Neural progenitor cell (in vitro differentiated cells): ENCODE measurements at regions not wholly inside any gene's neighbourhood (a gene's known extent, or its start where the extent isn't known, plus 50 kb on each side); places are given as distances from the start of the nearest gene placed in this dataset.

ENCODE experiments used
- DNase-seq: peaks from one replicate; pipeline ENCODE4 v3.0.0-alpha.2; 2016; ENCODE audit warnings: low spot score
- H2AFZ ChIP-seq: fragments of 200-600 bp; sonication (generic); replicated peaks from 2 replicates; pipeline ENCODE4 v1.6.1; 2016; ENCODE audit warnings: antibody characterized with exemption
- H3F3A ChIP-seq: fragments of 200-600 bp; sonication (generic); 2 replicates; pipeline ENCODE4 v1.6.1; 2016; ENCODE audit warnings: antibody characterized with exemption, low read depth
- H3K27ac ChIP-seq: fragments of 200-600 bp; sonication (generic); 2 replicates; pipeline ENCODE4 v1.5.1; 2016; ENCODE audit warnings: mild to moderate bottlenecking
- H3K27me3 ChIP-seq: fragments of 200-600 bp; sonication (generic); 2 replicates; pipeline ENCODE4 v1.6.1; 2016; ENCODE audit warnings: mild to moderate bottlenecking, moderate library complexity
- H3K36me3 ChIP-seq: fragments of 200-600 bp; sonication (generic); 2 replicates; pipeline ENCODE4 v1.5.1; 2016
- H3K4me1 ChIP-seq: fragments of 200-600 bp; sonication (generic); 2 replicates; pipeline ENCODE4 v1.6.1; 2016; ENCODE audit warnings: mixed run types
- H3K4me2 ChIP-seq: fragments of 200-600 bp; sonication (generic); 2 replicates; pipeline ENCODE4 v1.6.1; 2016
- H3K4me3 ChIP-seq: fragments of 200-600 bp; sonication (generic); 2 replicates; pipeline ENCODE4 v1.5.1; 2016
- H3K79me2 ChIP-seq: fragments of 200-600 bp; sonication (generic); 2 replicates; pipeline ENCODE4 v1.6.1; 2016; ENCODE audit warnings: low read depth
- H3K9ac ChIP-seq: fragments of 200-600 bp; sonication (generic); 2 replicates; pipeline ENCODE4 v1.6.1; 2016
- H3K9me3 ChIP-seq: fragments of 200-600 bp; sonication (generic); 2 replicates; pipeline ENCODE4 v1.5.1; 2016; ENCODE audit warnings: low read depth
- H4K20me1 ChIP-seq: fragments of 200-600 bp; sonication (generic); 2 replicates; pipeline ENCODE4 v1.6.1; 2016; ENCODE audit warnings: low read depth
- H3K27ac Mint-ChIP-seq: 3 replicates; pipeline ENCODE4 v1.8.0; 2021; ENCODE audit warnings: mixed read lengths
- H3K27me3 Mint-ChIP-seq: 2 replicates; pipeline ENCODE4 v1.8.0; 2022; ENCODE audit warnings: low read depth, mild to moderate bottlenecking, inconsistent platforms, moderate library complexity, mixed read lengths; ENCODE audit not compliant: insufficient read depth
- H3K36me3 Mint-ChIP-seq: 3 replicates; pipeline ENCODE4 v1.8.0; 2021; ENCODE audit warnings: mixed read lengths
- H3K4me1 Mint-ChIP-seq: 3 replicates; pipeline ENCODE4 v1.8.0; 2021; ENCODE audit warnings: mixed read lengths
- H3K4me3 Mint-ChIP-seq: 3 replicates; pipeline ENCODE4 v1.8.0; 2021; ENCODE audit warnings: mild to moderate bottlenecking, moderate library complexity, mixed read lengths
- H3K9me3 Mint-ChIP-seq: 3 replicates; pipeline ENCODE4 v1.8.0; 2020; ENCODE audit warnings: mixed read lengths
- EZH2 ChIP-seq: fragments of 200-600 bp; sonication (generic); IDR thresholded peaks from 2 replicates; pipeline ENCODE4 v1.6.1; 2017; ENCODE audit warnings: antibody characterized with exemption, mild to moderate bottlenecking, moderate library complexity
- EZH2phosphoT487 ChIP-seq: fragments of 200-600 bp; sonication (generic); IDR thresholded peaks from 2 replicates; pipeline ENCODE4 v1.6.1; 2017; ENCODE audit warnings: antibody characterized with exemption
- TF ChIP-seq, protein P1 (sequence below): fragments of 200-600 bp; sonication (generic); IDR thresholded peaks from 2 replicates; pipeline ENCODE4 v1.5.1; 2017; ENCODE audit warnings: antibody characterized with exemption, mild to moderate bottlenecking

DNA sequence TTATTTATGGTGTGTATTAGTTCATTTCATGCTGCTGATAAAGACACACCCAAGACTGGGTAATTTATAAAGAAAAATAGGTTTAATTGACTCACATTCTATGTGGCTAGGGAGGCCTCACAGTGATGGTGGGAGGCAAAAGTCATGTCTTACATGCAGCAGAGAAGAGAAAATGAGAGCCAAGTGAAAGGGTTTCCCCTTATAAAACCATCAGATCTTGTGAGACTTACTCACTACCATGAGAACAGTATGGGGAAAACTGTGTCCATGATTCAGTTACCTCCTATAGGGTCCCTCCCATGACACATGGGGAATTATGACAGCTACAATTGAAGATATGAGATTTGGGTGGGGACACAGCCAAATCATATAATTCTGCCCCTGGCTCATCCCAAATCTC, 150.0 kb upstream of the AHI1 start:
- Histone ChIP-seq H3F3A (no peaks in the 10 kb centered on the region), H3K4me1 (no peaks in the 10 kb centered on the region), H3K4me2 (no peak overlapping the region), H3K4me3 (no peak overlapping the region), H3K79me2 (no peaks in the 10 kb centered on the region), H2AFZ (no peak overlapping the region), H3K36me3 (no peaks in the 10 kb centered on the region), H4K20me1 (no peaks in the 10 kb centered on the region), H3K9ac (no peak overlapping the region), H3K9me3 (no peaks in the 10 kb centered on the region), H3K27me3 (no peaks in the 10 kb centered on the region), H3K27ac (no peak overlapping the region)
- TF ChIP-seq EZH2phosphoT487 (no peak), EZH2 (no peak)
- TF ChIP-seq, protein P1, sequence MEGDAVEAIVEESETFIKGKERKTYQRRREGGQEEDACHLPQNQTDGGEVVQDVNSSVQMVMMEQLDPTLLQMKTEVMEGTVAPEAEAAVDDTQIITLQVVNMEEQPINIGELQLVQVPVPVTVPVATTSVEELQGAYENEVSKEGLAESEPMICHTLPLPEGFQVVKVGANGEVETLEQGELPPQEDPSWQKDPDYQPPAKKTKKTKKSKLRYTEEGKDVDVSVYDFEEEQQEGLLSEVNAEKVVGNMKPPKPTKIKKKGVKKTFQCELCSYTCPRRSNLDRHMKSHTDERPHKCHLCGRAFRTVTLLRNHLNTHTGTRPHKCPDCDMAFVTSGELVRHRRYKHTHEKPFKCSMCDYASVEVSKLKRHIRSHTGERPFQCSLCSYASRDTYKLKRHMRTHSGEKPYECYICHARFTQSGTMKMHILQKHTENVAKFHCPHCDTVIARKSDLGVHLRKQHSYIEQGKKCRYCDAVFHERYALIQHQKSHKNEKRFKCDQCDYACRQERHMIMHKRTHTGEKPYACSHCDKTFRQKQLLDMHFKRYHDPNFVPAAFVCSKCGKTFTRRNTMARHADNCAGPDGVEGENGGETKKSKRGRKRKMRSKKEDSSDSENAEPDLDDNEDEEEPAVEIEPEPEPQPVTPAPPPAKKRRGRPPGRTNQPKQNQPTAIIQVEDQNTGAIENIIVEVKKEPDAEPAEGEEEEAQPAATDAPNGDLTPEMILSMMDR: no peak
- no peaks in the 10 kb centered on the region for H3K4me1 Mint-ChIP-seq
- H3K27me3 Mint-ChIP-seq: no peaks in the 10 kb centered on the region
- no peak overlapping the region for H3K4me3 Mint-ChIP-seq
- no peak overlapping the region for H3K27ac Mint-ChIP-seq
- DNase-seq: no peak
- H3K9me3 Mint-ChIP-seq: peaks cover 9% of the 10 kb centered on the region
- H3K36me3 Mint-ChIP-seq: no peaks in the 10 kb centered on the region

DNA sequence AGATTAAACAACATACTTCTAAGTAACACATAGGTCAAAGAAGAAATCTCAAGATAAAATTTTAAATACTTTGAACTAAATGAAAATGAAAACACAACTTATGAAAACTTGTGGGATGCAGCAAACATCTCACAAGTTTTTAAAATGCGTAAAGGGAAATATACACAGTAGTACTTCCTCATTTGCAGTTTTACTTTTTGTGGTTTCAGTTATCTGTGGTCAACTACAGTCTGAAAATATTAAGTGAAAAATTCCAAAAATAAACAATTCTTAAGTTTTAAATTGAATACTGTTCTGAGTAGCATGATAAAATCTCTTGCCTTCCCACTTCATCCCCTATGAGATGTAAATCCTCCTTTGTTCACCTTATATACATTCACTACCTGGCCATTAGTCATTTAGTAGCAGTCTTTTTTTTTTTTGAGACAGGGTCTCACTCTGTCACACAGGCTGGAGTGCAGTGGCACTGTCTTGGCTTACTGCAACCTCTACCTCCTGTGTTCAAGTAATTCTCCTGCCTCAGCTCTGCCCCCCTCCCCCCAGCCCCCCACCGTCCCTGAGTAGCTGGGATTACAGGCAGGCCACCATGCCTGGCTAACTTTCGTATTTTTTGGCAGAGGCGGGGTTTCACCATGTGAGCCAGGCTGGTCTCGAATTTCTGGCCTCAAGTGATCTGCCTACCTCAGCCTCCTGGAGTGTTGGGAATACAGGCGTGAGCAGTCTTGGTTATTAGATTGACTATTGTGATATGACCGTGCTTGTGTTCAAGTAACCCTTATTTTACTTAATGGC, 154.6 kb upstream of the AHI1 start:
- Mint-ChIP-seq H3K27me3 (no peaks in the 10 kb centered on the region), H3K27ac (no peak overlapping the region), H3K4me3 (no peak overlapping the region), H3K9me3 (peaks cover 9% of the 10 kb centered on the region), H3K4me1 (no peaks in the 10 kb centered on the region), H3K36me3 (no peaks in the 10 kb centered on the region)
- Histone ChIP-seq H3K79me2 (no peaks in the 10 kb centered on the region), H3F3A (no peaks in the 10 kb centered on the region), H3K27ac (no peak overlapping the region), H3K36me3 (no peaks in the 10 kb centered on the region), H3K4me3 (no peak overlapping the region), H4K20me1 (no peaks in the 10 kb centered on the region), H3K4me1 (no peaks in the 10 kb centered on the region), H3K9ac (no peak overlapping the region), H3K4me2 (no peak overlapping the region), H2AFZ (no peak overlapping the region), H3K9me3 (no peaks in the 10 kb centered on the region), H3K27me3 (no peaks in the 10 kb centered on the region)
- TF ChIP-seq EZH2phosphoT487: no peak
- TF ChIP-seq EZH2: no peak
- TF ChIP-seq, protein P1: no peak
- peak; percentile 12 for DNase-seq

GRCh38 chr6:135655055-135655454, 157.5 kb upstream of the AHI1 start:
- Histone ChIP-seq H3F3A (no peaks in the 10 kb centered on the region), H2AFZ (no peak overlapping the region), H3K4me3 (no peak overlapping the region), H3K27me3 (no peaks in the 10 kb centered on the region), H3K4me1 (no peaks in the 10 kb centered on the region), H3K9me3 (no peaks in the 10 kb centered on the region), H3K4me2 (no peak overlapping the region), H4K20me1 (no peaks in the 10 kb centered on the region), H3K27ac (no peak overlapping the region), H3K36me3 (no peaks in the 10 kb centered on the region), H3K9ac (no peak overlapping the region), H3K79me2 (no peaks in the 10 kb centered on the region)
- Mint-ChIP-seq H3K4me3 (no peak overlapping the region), H3K4me1 (no peaks in the 10 kb centered on the region), H3K36me3 (no peaks in the 10 kb centered on the region), H3K27ac (no peak overlapping the region), H3K9me3 (peaks cover 7% of the 10 kb centered on the region), H3K27me3 (no peaks in the 10 kb centered on the region)
- DNase-seq: no peak
- TF ChIP-seq, protein P1: no peak
- TF ChIP-seq EZH2phosphoT487 (no peak), EZH2 (no peak)
